ENCODE measurements at regions not wholly inside any gene's neighbourhood (a gene's known extent, or its start where the extent isn't known, plus 50 kb on each side); places are given as distances from the start of the nearest gene placed in this dataset.

DNA sequence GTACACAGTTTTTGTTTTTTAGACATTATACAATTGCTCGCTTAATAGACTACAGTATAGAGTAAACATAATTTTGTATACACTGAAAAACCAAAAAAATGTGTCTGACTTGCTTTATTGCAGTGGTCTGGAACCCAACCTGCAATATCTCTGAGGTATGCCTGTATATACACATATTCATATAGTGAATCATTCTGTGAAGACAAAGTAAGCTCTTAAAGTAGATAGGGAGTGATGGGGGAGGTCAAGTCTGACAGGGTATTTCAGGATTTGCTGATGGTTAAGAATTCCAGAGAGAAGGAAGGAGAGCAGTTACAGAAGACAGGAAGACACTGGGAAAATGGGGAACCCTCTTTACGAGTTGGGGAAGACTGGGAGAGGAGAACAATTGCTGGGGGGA lies 417.9 kb downstream of the CD109 start:
- TF ChIP-seq, protein P1, sequence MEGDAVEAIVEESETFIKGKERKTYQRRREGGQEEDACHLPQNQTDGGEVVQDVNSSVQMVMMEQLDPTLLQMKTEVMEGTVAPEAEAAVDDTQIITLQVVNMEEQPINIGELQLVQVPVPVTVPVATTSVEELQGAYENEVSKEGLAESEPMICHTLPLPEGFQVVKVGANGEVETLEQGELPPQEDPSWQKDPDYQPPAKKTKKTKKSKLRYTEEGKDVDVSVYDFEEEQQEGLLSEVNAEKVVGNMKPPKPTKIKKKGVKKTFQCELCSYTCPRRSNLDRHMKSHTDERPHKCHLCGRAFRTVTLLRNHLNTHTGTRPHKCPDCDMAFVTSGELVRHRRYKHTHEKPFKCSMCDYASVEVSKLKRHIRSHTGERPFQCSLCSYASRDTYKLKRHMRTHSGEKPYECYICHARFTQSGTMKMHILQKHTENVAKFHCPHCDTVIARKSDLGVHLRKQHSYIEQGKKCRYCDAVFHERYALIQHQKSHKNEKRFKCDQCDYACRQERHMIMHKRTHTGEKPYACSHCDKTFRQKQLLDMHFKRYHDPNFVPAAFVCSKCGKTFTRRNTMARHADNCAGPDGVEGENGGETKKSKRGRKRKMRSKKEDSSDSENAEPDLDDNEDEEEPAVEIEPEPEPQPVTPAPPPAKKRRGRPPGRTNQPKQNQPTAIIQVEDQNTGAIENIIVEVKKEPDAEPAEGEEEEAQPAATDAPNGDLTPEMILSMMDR (IDR thresholded peaks at IDR 0.05; ENCODE audit: unreplicated experiment): no peak
- Mint-ChIP-seq H3K4me1 (ENCODE audit: low read depth) (peaks cover 1% of the 10 kb centered on the region), H3K4me3 (ENCODE audit: low read depth) (no peak overlapping the region), H3K27me3 (no peaks in the 10 kb centered on the region), H3K36me3 (ENCODE audit: insufficient read depth) (no peaks in the 10 kb centered on the region), H3K9me3 (ENCODE audit: low read depth) (no peaks in the 10 kb centered on the region), H3K27ac (no peak overlapping the region)
- no peak for DNase-seq (ENCODE audit: low spot score, unreplicated experiment)

DNA sequence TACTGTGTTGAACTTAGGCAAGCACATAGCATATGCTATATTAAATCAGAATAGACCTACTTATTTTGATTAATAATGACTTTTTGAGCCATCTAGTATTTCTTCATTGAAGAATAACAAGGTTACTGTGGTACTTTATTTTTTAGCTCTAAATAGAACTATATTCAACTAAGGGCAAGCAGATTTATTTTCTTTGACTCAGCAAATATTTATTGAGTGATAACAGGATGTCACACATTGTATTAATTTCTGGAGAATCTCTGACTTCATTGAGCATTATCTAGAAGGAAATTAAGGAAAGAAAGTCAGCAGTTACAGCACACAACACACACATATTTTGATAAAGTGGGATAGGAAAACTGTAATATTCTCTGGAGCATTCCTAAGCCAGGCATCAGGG lies 407.4 kb downstream of the CD109 start:
- no peaks in the 10 kb centered on the region for H3K27me3 Mint-ChIP-seq
- no peak overlapping the region for H3K4me3 Mint-ChIP-seq (ENCODE audit: low read depth)
- DNase-seq (ENCODE audit: low spot score, unreplicated experiment): no peak
- H3K27ac Mint-ChIP-seq: no peak overlapping the region
- peaks cover 3% of the 10 kb centered on the region for H3K4me1 Mint-ChIP-seq (ENCODE audit: low read depth)
- TF ChIP-seq, protein P1 (IDR thresholded peaks at IDR 0.05; ENCODE audit: unreplicated experiment): no peak
- H3K9me3 Mint-ChIP-seq (ENCODE audit: low read depth): peaks cover 4% of the 10 kb centered on the region
- H3K36me3 Mint-ChIP-seq (ENCODE audit: insufficient read depth): no peaks in the 10 kb centered on the region

DNA sequence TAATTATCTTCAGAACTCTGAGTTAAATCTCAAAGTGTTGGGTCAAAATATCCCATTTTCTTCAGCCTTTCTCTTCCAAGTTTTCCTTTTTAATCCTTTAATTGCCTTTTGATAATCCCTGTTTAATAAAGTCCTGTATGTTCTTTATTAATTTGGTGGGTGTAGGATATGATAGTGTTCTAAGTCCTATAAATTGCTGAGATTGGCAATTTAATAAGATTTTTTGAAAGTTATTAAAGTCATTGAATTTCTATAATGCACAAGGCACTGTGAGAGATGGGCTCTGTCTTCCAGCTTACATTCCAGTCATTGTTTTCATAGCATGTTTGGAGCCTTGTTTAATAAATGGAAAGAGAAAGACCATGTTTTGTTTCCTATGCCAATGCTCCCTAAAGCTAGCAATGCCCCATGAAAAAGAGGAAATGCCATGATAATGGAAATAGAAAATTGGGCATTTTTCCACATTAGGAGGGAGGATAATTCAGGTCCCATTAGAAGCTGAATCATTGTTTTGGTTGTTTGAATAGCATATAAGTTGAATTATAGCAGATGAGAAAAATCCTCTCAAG lies 404.8 kb downstream of the CD109 start:
- H3K36me3 Mint-ChIP-seq (ENCODE audit: insufficient read depth): no peaks in the 10 kb centered on the region
- H3K4me1 Mint-ChIP-seq (ENCODE audit: low read depth): peaks cover 3% of the 10 kb centered on the region
- H3K9me3 Mint-ChIP-seq (ENCODE audit: low read depth): peaks cover 4% of the 10 kb centered on the region
- H3K4me3 Mint-ChIP-seq (ENCODE audit: low read depth): no peak overlapping the region
- H3K27me3 Mint-ChIP-seq: no peaks in the 10 kb centered on the region
- TF ChIP-seq, protein P1 (IDR thresholded peaks at IDR 0.05; ENCODE audit: unreplicated experiment): no peak
- H3K27ac Mint-ChIP-seq: no peak overlapping the region
- DNase-seq (ENCODE audit: low spot score, unreplicated experiment): no peak

DNA sequence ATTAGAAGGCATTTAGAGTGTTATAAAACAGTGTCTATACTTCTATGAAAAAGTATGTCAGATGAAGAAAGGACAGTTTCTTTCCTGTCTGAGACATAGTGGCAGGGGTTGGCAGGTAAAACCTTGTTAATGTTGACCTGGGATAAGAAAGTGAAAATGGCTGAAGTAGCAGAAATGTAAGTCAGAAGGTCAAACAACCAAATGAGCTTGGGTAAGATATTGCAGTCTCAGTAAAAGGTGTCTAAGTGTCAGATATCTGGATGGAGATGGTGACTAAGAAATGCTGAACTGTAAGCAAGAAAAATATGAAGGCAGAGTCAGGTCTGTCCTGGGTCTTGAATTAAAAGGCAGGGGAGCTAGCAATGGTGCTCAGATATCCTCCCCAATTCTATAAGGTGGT lies 400.3 kb downstream of the CD109 start:
- no peaks in the 10 kb centered on the region for H3K9me3 Mint-ChIP-seq (ENCODE audit: low read depth)
- H3K27ac Mint-ChIP-seq: no peak overlapping the region
- TF ChIP-seq, protein P1 (IDR thresholded peaks at IDR 0.05; ENCODE audit: unreplicated experiment): no peak
- H3K4me3 Mint-ChIP-seq (ENCODE audit: low read depth): no peak overlapping the region
- H3K4me1 Mint-ChIP-seq (ENCODE audit: low read depth): no peaks in the 10 kb centered on the region
- no peak for DNase-seq (ENCODE audit: low spot score, unreplicated experiment)
- H3K27me3 Mint-ChIP-seq: no peaks in the 10 kb centered on the region
- H3K36me3 Mint-ChIP-seq (ENCODE audit: insufficient read depth): no peaks in the 10 kb centered on the region

DNA sequence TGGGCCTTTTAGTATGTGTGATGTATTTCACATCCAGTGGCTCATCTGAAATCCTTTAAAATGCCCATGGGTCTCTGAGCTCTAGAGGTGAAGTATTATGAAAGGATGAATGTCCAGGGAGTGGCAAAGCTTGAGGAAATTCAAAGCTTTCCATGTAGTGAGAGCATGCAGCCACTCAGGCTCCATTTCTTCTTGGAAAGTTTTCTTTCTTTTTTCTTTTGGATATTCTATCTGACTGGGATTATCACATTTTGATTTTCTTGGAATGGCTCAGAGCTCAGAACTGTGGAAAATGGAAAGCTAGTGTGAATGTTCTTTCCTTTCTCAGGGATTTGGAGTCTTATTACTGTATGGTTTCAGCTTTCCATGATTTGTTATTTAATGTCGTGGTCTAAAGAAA lies 397.4 kb downstream of the CD109 start:
- Mint-ChIP-seq H3K27ac (no peak overlapping the region), H3K9me3 (ENCODE audit: low read depth) (peaks cover 4% of the 10 kb centered on the region), H3K27me3 (no peaks in the 10 kb centered on the region), H3K4me1 (ENCODE audit: low read depth) (no peaks in the 10 kb centered on the region), H3K36me3 (ENCODE audit: insufficient read depth) (no peaks in the 10 kb centered on the region), H3K4me3 (ENCODE audit: low read depth) (no peak overlapping the region)
- no peak for DNase-seq (ENCODE audit: low spot score, unreplicated experiment)
- TF ChIP-seq, protein P1 (IDR thresholded peaks at IDR 0.05; ENCODE audit: unreplicated experiment): no peak
